Gastroesophageal sphincter (tissue), 4 donors: ENCODE measurements at regions not wholly inside any gene's neighbourhood (a gene's known extent, or its start where the extent isn't known, plus 50 kb on each side); places are given as distances from the start of the nearest gene placed in this dataset.

ENCODE experiments used
- ATAC-seq: fragments of 150-250 bp; one replicate; pipeline ENCODE4 v1.9.1; 2016; ENCODE audit warnings: mild to moderate bottlenecking, moderate library complexity
- H3K27ac ChIP-seq, 4 donors: fragments of 200-600 bp; sonication (generic) in 3 of 4; 1 replicate in 3 of 4; 2 replicates in 1 of 4; pipeline ENCODE4 v1.5.1; 2016 to 2019
- H3K27me3 ChIP-seq: fragments of 200-600 bp; sonication (generic); one replicate; pipeline ENCODE4 v1.5.1; 2019
- H3K36me3 ChIP-seq, 2 donors: fragments of 200-600 bp; sonication (generic); one replicate each; pipeline ENCODE4 v1.5.1; 2019; ENCODE audit warnings: control low read depth in 1 of 2
- H3K4me1 ChIP-seq, 3 donors: fragments of 200-600 bp; sonication (generic); 1 replicate in 2 of 3; 2 replicates in 1 of 3; pipeline ENCODE4 v1.5.1; 2016 to 2019; ENCODE audit warnings: control low read depth in 2 of 3
- H3K4me3 ChIP-seq, 2 donors: fragments of 200-600 bp; sonication (generic); one replicate each; pipeline ENCODE4 v1.5.1; 2019; ENCODE audit warnings: mild to moderate bottlenecking in 1 of 2, moderate library complexity in 1 of 2
- H3K9me3 ChIP-seq, 3 donors: fragments of 200-600 bp; sonication (generic); one replicate each; pipeline ENCODE4 v1.5.1; 2017 to 2019; ENCODE audit warnings: control low read depth in 2 of 3
- CTCF ChIP-seq, 4 experiments: fragments of 200-600 bp in 2 of 4; fragments of 450-650 bp in 2 of 4; sonication (generic) in 1 of 4; IDR thresholded peaks; one replicate each; pipeline ENCODE4 v1.5.1; 2017 to 2019; ENCODE audit warnings: antibody characterized with exemption in 4 of 4, mild to moderate bottlenecking in 2 of 4, moderate library complexity in 2 of 4
- EP300 ChIP-seq: sonication (generic); formaldehyde crosslinking; IDR thresholded peaks from one replicate; pipeline ENCODE4 v1.6.1; 2017; ENCODE audit warnings: antibody characterized with exemption, mild to moderate bottlenecking
- POLR2A ChIP-seq, 2 donors: fragments of 450-650 bp; IDR thresholded peaks; one replicate each; pipeline ENCODE4 v1.6.1; 2017; ENCODE audit warnings: antibody characterized with exemption in 2 of 2, mild to moderate bottlenecking in 2 of 2, moderate library complexity in 1 of 2
- POLR2AphosphoS5 ChIP-seq: sonication (generic); formaldehyde crosslinking; IDR thresholded peaks from one replicate; pipeline ENCODE4 v1.6.1; 2017; ENCODE audit warnings: antibody characterized with exemption
- WGBS, 2 donors: methylation state at CpG; one replicate each; pipeline ENCODE4 v1.1.5; 2018; ENCODE audit warnings: low coverage in 1 of 2; 5-methylcytosine and 5-hydroxymethylcytosine counted together

DNA sequence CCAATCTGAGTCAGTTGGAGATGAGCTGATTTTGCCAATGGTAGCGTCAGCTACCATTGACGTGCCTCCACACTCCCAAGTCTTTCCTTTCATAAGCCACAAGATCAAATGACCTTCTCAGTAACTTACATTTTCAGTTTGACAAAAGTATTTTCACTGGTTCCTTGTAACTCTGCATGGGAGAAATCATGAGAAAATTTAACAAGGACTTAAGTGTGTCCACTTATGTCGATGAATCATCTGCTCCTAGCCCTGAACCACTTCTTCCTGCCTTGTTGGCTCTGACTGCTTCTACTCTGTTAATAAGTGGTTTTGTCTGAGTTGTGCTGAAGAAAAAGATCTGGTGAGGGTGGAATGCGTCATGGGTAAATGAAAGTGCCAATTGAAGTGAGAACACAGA is 101.2 kb downstream of the NFKBIZ start:
- H3K27ac ChIP-seq = no peak overlapping the region
- no peaks in the 10 kb centered on the region for H3K27me3 ChIP-seq
- no peak overlapping the region for H3K4me3 ChIP-seq
- 72 to 79% methylated on average over 4 of the region's 4 CpGs for WGBS, 2 donors
- no peak for TF ChIP-seq POLR2A (IDR thresholded peaks at IDR 0.05)
- TF ChIP-seq CTCF (IDR thresholded peaks at IDR 0.05) = no peak
- TF ChIP-seq POLR2AphosphoS5 = no peak
- no peak for TF ChIP-seq EP300
- no peaks in the 10 kb centered on the region for H3K36me3 ChIP-seq
- no peak for ATAC-seq
- H3K9me3 ChIP-seq = no peaks in the 10 kb centered on the region
- no peaks in the 10 kb centered on the region for H3K4me1 ChIP-seq

DNA sequence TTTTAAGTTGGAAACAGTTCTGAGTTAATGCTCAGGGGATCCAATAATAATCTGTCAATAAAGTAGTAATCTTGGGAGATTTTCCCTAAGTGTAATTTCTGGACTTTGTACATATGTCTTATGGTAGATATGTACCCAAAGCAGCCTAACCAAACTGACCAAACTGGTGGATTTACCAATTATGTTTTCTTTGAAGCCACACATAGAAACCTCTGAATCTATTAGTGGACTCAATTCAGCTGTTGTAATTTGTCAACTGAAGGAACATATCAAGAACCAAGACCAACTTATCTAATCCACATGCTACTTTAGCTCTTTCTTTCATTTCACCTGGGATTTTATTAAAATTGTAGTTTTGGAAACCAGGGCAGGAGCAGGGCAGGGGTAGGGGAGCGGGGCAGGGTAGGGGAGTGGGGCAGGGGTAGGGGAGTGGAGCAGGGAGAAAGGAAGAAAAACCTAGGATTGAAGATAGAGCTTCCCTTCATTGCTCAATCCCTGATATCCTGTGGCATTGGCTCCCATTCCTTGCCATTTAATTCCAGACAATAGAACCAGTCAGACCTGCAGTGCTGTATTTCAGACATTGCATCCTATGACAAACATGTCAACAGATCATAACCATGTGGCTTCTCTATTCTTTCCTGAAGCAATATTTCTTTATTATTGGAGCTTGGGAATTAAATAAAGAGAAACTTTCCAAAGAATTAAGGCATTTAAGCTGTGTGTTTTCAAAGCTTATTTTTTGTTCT is 101.8 kb downstream of the NFKBIZ start:
- no CpG with 5 or more reads among the region's 1 CpG for WGBS, 2 donors
- H3K27me3 ChIP-seq = no peaks in the 10 kb centered on the region
- ATAC-seq = no peak
- H3K36me3 ChIP-seq = no peaks in the 10 kb centered on the region
- H3K9me3 ChIP-seq = no peaks in the 10 kb centered on the region
- H3K27ac ChIP-seq = no peak overlapping the region
- H3K4me1 ChIP-seq = no peaks in the 10 kb centered on the region
- no peak for TF ChIP-seq EP300
- no peak for TF ChIP-seq POLR2AphosphoS5
- TF ChIP-seq CTCF (IDR thresholded peaks at IDR 0.05) = no peak
- no peak for TF ChIP-seq POLR2A (IDR thresholded peaks at IDR 0.05)
- no peak overlapping the region for H3K4me3 ChIP-seq

GRCh38 chr3:101954361-101954760 is 105.0 kb downstream of the NFKBIZ start:
- TF ChIP-seq EP300 (no peak), POLR2AphosphoS5 (no peak), CTCF (IDR thresholded peaks at IDR 0.05) (no peak), POLR2A (IDR thresholded peaks at IDR 0.05) (no peak)
- H3K36me3 ChIP-seq = no peaks in the 10 kb centered on the region
- no peaks in the 10 kb centered on the region for H3K4me1 ChIP-seq
- ATAC-seq = no peak
- 45 to 81% methylated on average over 6 of the region's 6 CpGs for WGBS, 2 donors
- H3K4me3 ChIP-seq = no peak overlapping the region
- no peaks in the 10 kb centered on the region for H3K27me3 ChIP-seq
- no peaks in the 10 kb centered on the region for H3K9me3 ChIP-seq
- H3K27ac ChIP-seq = no peak overlapping the region

- H3K4me3 ChIP-seq = no peak overlapping the region
- 42 to 92% methylated on average over 2 to 3 of the region's 3 CpGs for WGBS, 2 donors
- no peak for ATAC-seq
Observed at GRCh38 chr3:101954936-101955335, 105.6 kb downstream of the NFKBIZ start.

More at GRCh38 chr3:101954936-101955335, 105.6 kb downstream of the NFKBIZ start:
- Histone ChIP-seq H3K9me3 (no peaks in the 10 kb centered on the region), H3K27me3 (no peaks in the 10 kb centered on the region), H3K27ac (no peak overlapping the region), H3K4me1 (no peaks in the 10 kb centered on the region), H3K36me3 (no peaks in the 10 kb centered on the region)
- TF ChIP-seq CTCF (IDR thresholded peaks at IDR 0.05) = no peak
- TF ChIP-seq EP300 = no peak
- TF ChIP-seq POLR2AphosphoS5 = no peak
- no peak for TF ChIP-seq POLR2A (IDR thresholded peaks at IDR 0.05)
